Adrenal gland (tissue), 9 donors: ENCODE measurements at regions not wholly inside any gene's neighbourhood (a gene's known extent, or its start where the extent isn't known, plus 50 kb on each side); places are given as distances from the start of the nearest gene placed in this dataset.

ENCODE experiments used
- DNase-seq, 7 donors: peaks; one replicate each; pipeline ENCODE4 v3.0.0-alpha.2; 2019 to 2020
- H3K27ac ChIP-seq, 5 donors: fragments of 200-600 bp; sonication (generic) in 4 of 5; 1 replicate in 3 of 5; 2 replicates in 2 of 5; pipeline versions ENCODE4 v1.5.1 to v1.8.0; 2016 to 2020; ENCODE audit warnings: mild to moderate bottlenecking in 1 of 5
- H3K27me3 ChIP-seq: fragments of 200-600 bp; 2 replicates; pipeline ENCODE4 v1.8.0; 2021
- H3K36me3 ChIP-seq, 2 donors: fragments of 200-600 bp; replicated peaks in 1 of 2; 1 replicate in 1 of 2; 2 replicates in 1 of 2; pipeline versions ENCODE4 v1.5.1 to v1.8.0; 2018 to 2022
- H3K4me1 ChIP-seq, 2 donors: fragments of 200-600 bp; replicated peaks in 1 of 2; 1 replicate in 1 of 2; 2 replicates in 1 of 2; pipeline versions ENCODE4 v1.5.1 to v1.8.0; 2018 to 2021
- H3K4me3 ChIP-seq, 4 donors: fragments of 200-600 bp; sonication (generic) in 3 of 4; one replicate each; pipeline ENCODE4 v1.5.1; 2016 to 2018
- H3K9me3 ChIP-seq, 3 donors: fragments of 200-600 bp; sonication (generic) in 1 of 3; replicated peaks in 1 of 3; 1 replicate in 2 of 3; 2 replicates in 1 of 3; pipeline versions ENCODE4 v1.5.1 to v1.8.0; 2016 to 2021
- POLR2A ChIP-seq, 2 donors: fragments of 450-650 bp; IDR thresholded peaks; one replicate each; pipeline ENCODE4 v1.6.1; 2017; ENCODE audit warnings: antibody characterized with exemption in 2 of 2, mild to moderate bottlenecking in 2 of 2, moderate library complexity in 1 of 2
- WGBS, 4 donors: extraction: QIAGEN DNeasy Blood & Tissue Kit in 2 of 4; methylation state at CpG; one replicate each; pipeline versions ENCODE4 v1.1.5 to v1.1.7; 2013 to 2017; 5-methylcytosine and 5-hydroxymethylcytosine counted together
- intact Hi-C, 2 donors: fragments of 100-400 bp; cut with DNase I; formaldehyde crosslinking; loops; one replicate each; pipeline versions ENCODE4 v1.14.1 to v1.15.0; 2022 to 2023
- TF ChIP-seq, protein P1 (sequence below), 6 experiments: fragments of 450-650 bp in 4 of 6; fragments of 200-600 bp in 2 of 6; sonication (generic) in 1 of 6; IDR thresholded peaks; 1 replicate in 5 of 6; 2 replicates in 1 of 6; pipeline versions ENCODE4 v1.5.1 to v1.8.0; 2016 to 2021; ENCODE audit warnings: antibody characterized with exemption in 6 of 6, mild to moderate bottlenecking in 2 of 6, moderate library complexity in 1 of 6
- donor health status: healthy with polysubstance abuse.
- donor health status: Bipolar disorder and iron deficiency.
- donor health status: DM: yes; HTN: yes; CAD: no.
- donor health status: DM: no; HTN: no; CAD: no.
- donor health status: DM: no; HTN: no; CAD: no.

- intact Hi-C loops: loop anchor here in 1 of 2 donors (10.0 kb wide), 2 partner anchors 502 to 682 kb away; no protein-coding TSS in a partner anchor
- TF ChIP-seq, protein P1, sequence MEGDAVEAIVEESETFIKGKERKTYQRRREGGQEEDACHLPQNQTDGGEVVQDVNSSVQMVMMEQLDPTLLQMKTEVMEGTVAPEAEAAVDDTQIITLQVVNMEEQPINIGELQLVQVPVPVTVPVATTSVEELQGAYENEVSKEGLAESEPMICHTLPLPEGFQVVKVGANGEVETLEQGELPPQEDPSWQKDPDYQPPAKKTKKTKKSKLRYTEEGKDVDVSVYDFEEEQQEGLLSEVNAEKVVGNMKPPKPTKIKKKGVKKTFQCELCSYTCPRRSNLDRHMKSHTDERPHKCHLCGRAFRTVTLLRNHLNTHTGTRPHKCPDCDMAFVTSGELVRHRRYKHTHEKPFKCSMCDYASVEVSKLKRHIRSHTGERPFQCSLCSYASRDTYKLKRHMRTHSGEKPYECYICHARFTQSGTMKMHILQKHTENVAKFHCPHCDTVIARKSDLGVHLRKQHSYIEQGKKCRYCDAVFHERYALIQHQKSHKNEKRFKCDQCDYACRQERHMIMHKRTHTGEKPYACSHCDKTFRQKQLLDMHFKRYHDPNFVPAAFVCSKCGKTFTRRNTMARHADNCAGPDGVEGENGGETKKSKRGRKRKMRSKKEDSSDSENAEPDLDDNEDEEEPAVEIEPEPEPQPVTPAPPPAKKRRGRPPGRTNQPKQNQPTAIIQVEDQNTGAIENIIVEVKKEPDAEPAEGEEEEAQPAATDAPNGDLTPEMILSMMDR (IDR thresholded peaks at IDR 0.05): no peak
- no peak for TF ChIP-seq POLR2A (IDR thresholded peaks at IDR 0.05)
- WGBS, 4 donors: 82 to 90% (median 87%) methylated on average over 5 of the region's 5 CpGs
- DNase-seq: no peak
- H3K4me3 ChIP-seq: no peak overlapping the region
- no peaks in the 10 kb centered on the region for H3K36me3 ChIP-seq
- H3K27ac ChIP-seq: no peak overlapping the region
- no peaks in the 10 kb centered on the region for H3K9me3 ChIP-seq
- H3K4me1 ChIP-seq: no peaks in the 10 kb centered on the region
- peaks cover 3% of the 10 kb centered on the region for H3K27me3 ChIP-seq
Observed at GRCh38 chr5:68966596-68966995, 127.2 kb upstream of the SLC30A5 start.

- TF ChIP-seq, protein P1 (IDR thresholded peaks at IDR 0.05): no peak
- no peak for TF ChIP-seq POLR2A (IDR thresholded peaks at IDR 0.05)
- intact Hi-C loops: loop anchor here in 1 of 2 donors (10.0 kb wide), 2 partner anchors 504 to 684 kb away; no protein-coding TSS in a partner anchor
Observed at GRCh38 chr5:68968429-68968828, 125.4 kb upstream of the SLC30A5 start.

GRCh38 chr5:68970617-68971016, 123.2 kb upstream of the SLC30A5 start:
- no peak overlapping the region for H3K27ac ChIP-seq
- WGBS, 4 donors: 90 to 95% (median 94%) methylated on average over 5 of the region's 5 CpGs
- no peaks in the 10 kb centered on the region for H3K9me3 ChIP-seq
- H3K4me1 ChIP-seq: no peaks in the 10 kb centered on the region
- no peak for DNase-seq
- intact Hi-C loops: no loop called here
- TF ChIP-seq POLR2A (IDR thresholded peaks at IDR 0.05): no peak
- TF ChIP-seq, protein P1 (IDR thresholded peaks at IDR 0.05): no peak
- H3K4me3 ChIP-seq: no peak overlapping the region
- H3K36me3 ChIP-seq: no peaks in the 10 kb centered on the region
- H3K27me3 ChIP-seq: peaks cover 12% of the 10 kb centered on the region

More at GRCh38 chr5:68968429-68968828, 125.4 kb upstream of the SLC30A5 start:
- H3K27ac ChIP-seq: no peak overlapping the region
- no peaks in the 10 kb centered on the region for H3K9me3 ChIP-seq
- H3K4me3 ChIP-seq: no peak overlapping the region
- peaks cover 12% of the 10 kb centered on the region for H3K27me3 ChIP-seq
- H3K36me3 ChIP-seq: no peaks in the 10 kb centered on the region
- no peak for DNase-seq
- H3K4me1 ChIP-seq: no peaks in the 10 kb centered on the region

- no peak for DNase-seq
- intact Hi-C loops: no loop called here
- H3K9me3 ChIP-seq: peaks cover 0 to 5% (median 0%) of the 10 kb centered on the region in 3 donors
- H3K4me1 ChIP-seq: no peaks in the 10 kb centered on the region
- TF ChIP-seq, protein P1 (IDR thresholded peaks at IDR 0.05): no peak
- no peak for TF ChIP-seq POLR2A (IDR thresholded peaks at IDR 0.05)
- no peak overlapping the region for H3K4me3 ChIP-seq
- 76 to 90% (median 85%) methylated on average over 5 of the region's 5 CpGs for WGBS, 4 donors
- no peak overlapping the region for H3K27ac ChIP-seq
- no peaks in the 10 kb centered on the region for H3K36me3 ChIP-seq
- peaks cover 12% of the 10 kb centered on the region for H3K27me3 ChIP-seq
Observed at GRCh38 chr5:68973696-68974095, 120.1 kb upstream of the SLC30A5 start.
